ENCODE measurements at regions not wholly inside any gene's neighbourhood (a gene's known extent, or its start where the extent isn't known, plus 50 kb on each side); places are given as distances from the start of the nearest gene placed in this dataset.
A peak's percentile ranks its signal among the peaks of the same experiment; 100 is the strongest.
"Not testable (repeated sequence)": the region's sequence is repeated elsewhere in the genome, so short reads cannot be mapped to it uniquely, and the experiment has no call there.

DNA sequence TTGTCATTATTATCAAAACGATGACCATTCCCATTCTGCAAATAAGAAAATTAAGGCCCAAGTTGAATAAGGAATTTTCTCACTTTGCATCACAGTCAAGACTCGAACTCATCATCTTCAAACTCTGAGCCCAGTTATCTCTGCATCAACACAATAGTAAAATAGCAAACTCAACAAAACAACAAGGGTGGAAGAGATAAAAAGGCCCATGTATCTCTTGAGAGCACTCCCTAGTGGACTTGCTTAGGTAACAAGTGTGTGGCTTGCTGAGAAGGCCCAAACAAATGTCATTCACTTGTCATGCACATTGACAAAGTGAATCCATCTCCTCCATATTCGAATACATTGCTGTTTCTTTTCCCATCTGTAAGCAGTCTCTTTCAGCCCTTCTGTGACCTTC, 412.0 kb upstream of the MAF start:
- no peak for DNase-seq

DNA sequence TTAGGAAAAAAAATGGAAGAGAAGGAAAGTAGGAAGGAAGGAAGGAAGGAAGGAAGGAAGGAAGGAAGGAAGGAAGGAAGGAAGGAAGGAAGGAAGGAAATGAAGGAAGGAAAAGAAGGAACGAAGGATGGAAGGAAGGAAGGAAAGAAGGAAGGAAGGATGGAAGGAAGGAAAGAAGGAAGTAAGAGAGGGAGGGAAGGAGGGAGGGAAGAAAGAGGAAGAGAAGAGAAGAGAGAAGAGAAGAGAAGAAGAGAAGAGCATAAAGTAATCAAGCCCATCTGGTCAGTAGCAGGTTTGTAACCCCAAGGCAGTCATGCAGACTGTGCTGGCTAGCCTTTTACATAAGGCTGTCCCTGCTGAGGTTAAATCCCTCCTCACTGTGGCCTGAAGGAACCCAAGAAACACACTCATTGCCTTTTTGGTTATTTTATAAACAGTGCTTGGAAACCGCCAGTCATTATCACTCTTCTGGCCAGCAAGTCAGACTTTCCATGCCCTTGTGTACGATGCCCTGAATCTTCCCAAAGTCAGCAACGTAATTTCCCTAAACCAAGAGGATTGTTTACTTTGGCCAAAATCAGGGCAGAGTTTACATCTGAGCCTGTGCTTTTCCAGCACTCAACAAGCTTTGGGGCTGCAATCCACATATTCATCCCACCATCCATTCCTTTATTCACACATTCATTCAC, 409.6 kb upstream of the MAF start:
- no peak for DNase-seq

DNA sequence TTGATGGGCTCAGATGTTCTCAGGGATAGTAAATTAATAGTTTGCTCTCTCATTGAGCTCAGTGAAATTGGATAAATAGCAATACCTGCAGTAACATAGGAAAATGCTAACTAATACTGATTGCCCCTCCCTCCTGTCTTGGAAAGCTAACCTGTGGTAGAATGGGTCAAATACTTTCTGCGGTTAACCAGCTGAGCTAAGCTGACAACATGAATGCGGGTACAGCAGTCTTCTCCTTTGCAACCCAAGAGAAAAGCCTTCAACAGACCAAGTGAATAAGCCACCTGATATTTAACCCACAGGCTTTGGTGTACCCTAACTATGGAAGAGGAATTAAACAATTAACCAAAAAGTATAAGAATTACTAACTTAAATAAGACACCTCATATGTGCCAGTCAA, 408.3 kb upstream of the MAF start:
- DNase-seq, result no peak

DNA sequence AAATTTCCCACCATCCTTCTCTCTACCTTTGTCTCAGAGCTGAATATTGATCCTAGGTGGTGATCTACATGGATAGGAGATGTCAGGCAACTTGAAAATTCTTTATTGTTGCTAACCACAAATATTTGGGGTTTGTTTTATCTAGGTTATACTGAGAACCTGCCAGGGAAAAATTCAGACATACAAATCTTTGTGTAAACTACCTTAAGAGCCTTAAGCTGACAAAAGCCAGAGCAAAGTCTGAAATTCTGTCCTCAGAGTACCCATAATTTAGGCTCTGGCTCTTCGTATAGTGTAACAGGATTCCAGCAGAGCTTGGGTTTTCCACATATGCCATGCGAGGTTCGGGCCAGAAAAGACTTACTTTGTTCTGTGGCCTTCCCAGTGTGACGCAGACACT, 406.7 kb upstream of the MAF start:
- DNase-seq, result no peak

DNA sequence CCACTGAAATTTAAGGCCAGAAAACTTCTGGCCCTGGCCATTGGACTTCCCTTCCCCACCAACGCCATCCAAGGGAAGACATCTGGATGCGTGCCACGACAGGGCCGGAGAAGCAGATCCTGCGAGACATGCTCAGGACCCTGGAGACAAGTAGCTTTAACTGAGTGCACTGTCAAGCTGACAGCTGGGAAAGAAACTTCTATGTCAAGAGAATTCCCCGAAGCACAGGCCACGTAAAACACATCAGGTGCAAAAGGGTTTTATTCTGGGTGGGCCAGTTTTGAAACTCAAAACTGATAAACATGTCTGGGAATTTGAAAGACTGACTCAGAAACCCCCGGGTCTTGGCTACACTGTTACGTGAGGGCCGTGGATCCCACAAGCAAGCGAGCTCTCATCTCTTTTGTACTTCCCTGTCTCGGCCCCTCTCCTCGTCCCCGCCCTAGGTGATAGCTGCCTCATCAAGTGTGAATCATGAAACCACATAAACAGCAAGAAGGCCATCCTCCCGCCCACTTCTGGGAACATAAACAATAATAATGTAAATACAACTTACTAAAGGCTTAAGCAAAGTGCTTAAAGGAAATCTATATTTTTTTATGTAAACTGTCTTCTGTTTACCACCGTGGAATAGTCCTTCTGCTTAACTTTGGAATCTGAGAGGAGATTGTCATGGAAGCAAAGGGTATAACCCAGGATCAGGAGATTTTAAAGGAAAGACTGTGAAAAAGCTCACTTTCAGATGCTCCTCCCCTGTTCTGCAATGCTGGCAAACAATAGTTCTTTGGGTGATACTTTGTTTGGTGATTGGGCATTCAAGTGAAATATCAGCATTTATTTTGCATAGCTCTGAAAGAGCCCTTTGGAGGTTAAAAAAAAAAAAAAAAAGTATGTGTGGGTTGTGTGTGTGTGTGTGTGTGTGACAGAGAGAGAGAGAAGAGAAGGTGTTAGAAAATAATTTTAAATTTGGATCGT, 406.0 kb upstream of the MAF start:
- no peak for DNase-seq

DNA sequence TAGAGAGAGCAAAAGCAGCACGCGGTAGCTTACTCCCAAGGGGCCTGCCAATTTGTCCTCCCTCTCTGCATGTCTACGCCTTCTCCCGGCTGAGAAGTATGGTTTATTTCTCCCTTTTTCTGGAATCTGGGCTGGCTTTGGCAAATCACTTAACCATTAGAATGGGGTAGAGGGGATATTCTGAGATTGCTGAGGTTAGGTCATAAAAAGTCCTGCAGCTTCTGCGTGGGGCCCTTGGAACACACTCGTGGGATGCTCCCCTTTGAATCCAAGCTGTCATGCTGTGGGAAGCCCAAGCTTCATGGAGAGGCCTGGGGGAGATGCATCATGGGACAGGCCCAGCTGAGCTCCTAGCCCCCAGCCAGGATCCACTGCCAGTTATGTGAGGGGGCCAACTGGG, 403.6 kb upstream of the MAF start:
- DNase-seq, result no peak

DNA sequence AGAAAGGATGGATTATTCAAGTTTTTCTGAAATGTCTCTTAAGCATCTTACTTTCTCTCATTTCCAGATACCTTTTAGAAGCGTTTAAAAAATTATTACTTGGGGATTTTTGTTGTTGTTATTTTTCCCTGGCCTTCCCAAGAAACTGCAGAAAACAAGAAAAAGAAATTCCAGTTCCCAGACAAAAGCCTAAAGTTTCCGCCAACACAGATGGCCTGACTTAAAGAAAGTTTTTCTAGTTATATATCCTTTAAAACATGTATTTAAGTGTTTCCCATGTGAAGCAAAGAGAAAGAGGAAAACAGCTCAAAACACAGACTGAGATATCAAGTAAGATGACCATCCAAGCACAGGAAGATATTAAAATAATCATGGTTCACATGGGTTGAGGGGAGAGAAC, 401.7 kb upstream of the MAF start:
- DNase-seq, result no peak

DNA sequence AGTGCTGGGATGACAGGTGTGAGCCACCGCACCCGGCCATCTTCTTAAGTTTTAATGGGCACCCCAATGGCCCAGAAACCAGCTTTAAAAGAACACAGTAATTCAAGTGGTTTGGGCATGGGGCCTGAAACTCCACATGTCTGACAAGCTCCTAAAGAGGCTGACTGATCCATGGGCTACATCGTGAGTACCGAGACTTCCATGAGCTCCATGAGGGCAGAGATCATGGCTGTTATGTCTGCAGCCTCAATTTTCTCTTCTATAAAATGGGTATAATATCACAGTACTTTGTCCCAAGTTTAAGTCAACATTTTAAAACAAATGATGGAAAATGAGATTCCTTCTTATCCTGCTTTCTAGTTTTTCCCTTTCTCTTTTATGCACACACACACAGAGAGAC, 397.6 kb upstream of the MAF start:
- DNase-seq, result no peak

DNA sequence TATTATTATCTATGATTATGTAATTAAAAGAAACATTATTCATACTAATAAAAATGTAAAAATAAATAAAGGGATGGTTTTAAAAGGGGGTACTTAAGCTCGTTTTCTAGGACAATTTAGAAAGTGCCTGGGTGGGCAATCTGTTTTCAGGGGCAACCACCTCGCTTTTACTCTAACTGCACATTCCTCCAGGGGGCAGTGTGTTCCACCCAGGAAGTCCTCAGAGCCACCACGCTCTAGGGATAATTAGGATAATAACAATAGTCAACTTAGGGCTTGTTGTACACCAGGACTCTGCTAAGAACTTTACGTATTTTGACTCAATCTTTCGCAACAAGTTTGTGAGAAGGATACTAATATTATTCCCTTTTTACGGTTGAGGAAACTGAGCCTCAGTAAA, 396.7 kb upstream of the MAF start:
- no peak for DNase-seq

DNA sequence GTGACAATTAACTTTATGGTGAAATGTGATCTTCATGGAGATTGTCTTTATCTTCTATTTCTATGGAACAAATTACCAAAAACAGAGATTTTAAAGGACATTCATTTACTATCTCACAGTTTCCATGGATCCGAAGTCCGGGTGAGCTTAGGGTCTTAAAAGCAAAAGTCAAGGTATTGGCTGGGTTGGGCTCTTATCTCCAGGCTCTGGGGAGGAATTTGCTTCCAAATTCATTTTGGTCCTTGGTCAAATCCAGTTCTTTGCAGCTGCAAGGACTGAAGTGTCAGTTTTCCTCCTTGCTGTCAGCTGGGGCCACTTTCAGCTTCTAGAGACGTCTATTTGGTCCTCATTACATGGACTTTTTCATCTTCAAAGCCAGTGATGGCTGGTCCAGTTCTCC, 395.8 kb upstream of the MAF start:
- no peak for DNase-seq

DNA sequence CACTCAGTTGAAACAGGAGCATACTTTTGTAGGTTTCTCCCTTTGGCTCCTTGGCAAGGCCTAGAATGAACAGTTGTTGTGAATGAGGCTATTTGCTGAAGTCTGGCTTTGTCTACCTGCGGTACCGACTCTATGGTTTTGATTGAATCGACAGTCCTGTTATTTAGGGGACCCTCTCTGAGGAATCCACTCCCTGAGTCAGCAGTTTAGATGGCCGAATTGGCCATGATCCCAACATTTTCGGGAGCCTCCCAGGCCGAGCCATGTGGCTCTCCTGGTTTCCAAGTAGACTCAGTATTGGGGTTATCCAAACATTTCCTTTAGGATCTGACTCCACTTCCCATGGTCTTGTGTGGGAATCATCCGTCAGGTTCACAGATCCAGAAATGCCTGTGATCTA, 394.8 kb upstream of the MAF start:
- DNase-seq, result no peak

DNA sequence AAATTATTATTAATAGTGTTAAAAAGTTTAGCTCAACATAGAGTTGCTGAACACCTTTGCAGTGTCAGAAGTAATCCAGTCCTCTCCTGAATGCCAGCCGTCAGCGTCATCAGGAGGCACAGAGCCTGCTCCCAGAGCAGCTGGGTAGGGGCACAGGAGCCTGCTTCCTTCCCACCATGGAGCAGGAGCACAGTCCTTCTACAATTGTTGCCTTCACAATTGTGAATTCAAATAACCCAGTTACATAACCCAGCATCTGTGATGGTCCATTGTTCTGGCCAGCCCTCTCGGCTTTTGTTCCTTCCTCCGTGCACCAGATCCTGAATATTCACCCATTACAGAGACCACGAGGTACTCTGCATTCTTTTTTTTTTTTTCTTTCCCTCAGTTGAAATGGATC, 393.9 kb upstream of the MAF start:
- DNase-seq, result no peak

DNA sequence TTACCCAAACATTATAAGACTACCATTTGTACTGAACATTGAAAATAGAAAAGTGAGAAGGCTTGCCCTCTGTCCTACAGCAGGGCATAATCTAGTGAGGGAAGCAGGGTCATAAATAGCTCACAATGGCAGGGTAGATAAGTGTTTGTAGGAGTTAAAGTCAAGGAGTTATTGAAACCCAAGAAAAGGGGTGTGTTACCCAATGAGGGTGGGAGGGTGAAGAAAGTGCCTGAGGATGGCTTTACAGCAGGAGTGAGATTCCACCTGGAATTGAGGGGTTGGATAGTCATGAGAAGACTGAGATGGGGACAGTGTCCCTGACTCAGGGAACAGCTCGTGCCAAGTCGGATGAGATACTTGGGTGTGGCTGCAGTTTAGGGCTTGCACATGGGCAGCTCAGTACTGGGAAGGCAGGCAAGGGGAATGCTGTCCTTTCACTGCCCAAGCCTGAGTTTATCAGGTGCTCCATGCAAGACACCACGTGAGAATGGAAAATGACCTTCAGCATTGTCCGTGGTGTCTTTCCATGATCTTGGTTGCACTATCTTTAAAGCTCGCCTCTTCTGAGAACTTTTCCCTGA, 393.2 kb upstream of the MAF start:
- DNase-seq, result no peak

DNA sequence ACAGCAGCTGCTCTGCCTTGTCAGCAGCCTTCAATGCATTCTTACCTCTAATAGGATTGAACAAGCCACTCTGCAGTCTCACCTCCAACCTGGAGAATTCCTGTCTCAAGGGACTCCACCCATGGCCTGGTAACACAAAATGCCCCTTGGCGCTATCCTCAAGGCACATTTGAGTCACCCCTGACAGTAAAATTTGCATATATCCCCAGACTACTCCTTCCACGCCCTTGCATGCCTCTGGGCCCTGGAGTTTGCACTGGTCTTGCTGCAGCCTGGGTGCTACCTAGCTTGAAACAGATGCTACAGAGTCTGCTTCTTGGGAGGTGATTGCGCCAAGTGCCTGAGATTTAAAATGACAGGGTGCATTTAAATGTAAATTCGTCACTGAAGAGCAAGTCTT, 391.4 kb upstream of the MAF start:
- DNase-seq, result no peak

DNA sequence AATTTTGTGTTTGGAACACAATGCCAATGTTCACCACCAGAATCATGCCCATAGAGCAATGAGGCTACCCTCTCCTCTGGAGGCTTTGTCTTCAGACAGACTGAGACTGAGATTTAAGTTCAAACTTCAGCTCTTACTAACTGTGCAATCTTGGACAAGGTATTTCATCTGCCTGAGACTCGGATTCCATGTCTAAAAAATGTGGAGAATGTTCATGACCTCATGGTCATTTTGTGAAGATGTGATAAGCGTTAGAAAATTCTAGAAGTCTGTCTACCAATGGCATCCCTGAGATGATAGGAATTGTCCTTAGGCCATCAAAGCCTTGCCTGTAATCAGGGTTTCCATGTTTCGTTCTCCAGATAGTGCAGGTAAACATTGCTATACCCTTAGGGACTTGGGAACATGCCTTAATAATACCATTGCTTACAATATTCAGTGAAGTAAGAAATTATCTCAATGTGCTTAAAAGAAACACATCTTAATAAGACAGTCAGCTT, 388.2 kb upstream of the MAF start:
- DNase-seq, result no peak

DNA sequence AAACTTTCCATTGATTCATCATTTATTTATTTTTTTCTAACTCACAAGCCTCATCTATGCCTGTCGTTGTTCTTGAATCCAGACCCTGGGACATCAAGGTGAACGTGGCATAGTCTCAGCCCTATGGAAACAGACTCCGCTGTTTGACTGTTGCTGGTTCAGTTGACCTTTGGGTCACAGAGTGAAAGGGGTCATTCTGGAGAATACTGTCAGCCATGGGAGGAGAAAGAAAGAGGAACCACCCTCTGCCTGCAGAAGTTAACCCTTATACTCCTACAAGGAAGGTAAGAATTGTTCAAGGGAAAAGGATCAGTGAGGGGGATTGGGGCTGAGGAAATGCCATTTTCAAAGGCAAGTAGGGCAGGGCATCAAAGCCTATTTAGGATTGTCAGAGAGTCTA, 387.6 kb upstream of the MAF start:
- no peak for DNase-seq

DNA sequence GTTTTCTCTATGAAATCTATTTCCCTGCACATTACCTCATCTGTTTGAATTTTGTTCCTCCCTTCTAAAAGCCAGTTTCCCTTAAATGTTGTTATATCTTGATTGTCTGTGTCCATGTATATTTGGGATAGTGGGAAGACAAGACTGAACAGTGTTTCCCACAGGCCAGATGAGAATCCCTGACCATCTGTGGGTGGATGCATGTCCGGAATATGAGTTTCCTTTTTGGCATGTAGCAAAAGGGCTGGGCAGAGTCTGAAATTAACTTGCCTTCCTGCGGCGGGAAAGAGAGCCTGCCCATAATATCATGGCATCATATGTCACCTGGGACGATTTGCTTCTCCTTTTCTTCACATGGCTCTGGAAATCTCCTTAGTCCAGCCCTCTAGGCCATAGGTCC, 385.8 kb upstream of the MAF start:
- no peak for DNase-seq

DNA sequence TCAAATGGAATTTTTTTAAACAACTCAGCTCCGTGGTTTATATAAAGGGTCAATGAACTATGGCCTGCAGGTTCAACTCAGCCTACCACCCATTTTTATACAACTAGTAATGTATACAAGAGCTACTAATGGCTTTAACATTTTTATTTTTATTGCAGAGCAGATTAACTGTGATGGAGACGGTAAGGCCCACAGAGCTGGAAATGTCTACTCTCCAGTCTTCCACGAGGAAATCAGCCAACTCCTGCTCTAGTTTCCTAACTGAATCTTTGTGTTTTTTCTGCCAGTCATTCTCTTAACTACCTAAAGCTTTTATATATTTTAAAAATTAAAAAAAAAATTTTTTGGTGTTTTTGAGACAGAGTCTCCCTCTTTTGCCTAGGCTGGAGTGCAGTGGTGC, 385.1 kb upstream of the MAF start:
- DNase-seq, result peak; percentile 61 to 63

DNA sequence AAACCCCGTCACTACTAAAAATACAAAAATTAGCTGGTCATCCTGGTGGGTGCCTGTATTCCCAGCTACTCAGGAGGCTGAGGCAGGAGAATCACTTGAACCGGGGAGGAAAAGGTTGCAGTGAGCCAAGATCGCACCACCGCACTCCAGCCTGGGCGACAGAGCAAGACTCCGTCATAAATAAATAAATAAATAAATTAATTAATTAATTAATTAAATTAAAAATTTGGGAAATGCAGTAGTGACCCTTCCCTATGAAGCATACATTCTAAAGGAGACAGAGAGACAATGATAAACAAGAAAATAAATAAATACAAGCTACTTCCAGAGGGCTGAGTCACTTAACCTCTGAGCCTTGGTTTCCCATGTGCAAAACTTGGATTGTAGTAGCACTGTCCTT, 383.6 kb upstream of the MAF start:
- not testable (repeated sequence) for DNase-seq

DNA sequence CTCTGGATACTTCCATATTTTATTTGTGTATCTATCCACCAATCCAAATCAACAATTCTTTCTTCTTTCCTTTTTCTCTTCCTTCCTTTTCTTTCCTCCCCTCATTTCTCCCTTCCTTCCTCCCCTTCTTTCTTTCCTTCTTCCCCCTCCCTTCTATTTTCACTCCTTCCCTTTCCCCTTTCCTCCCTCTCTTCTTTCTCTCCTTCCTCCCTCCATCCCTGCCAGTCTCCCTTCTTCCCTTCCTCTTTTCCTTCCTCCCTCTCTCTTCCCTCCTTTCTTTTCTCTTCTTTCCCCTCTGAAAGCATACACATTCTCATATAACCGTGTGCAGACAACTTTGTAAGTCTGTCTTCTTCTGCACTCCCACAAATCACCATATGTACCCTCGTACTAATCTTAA, 382.3 kb upstream of the MAF start:
- no peak for DNase-seq

DNA sequence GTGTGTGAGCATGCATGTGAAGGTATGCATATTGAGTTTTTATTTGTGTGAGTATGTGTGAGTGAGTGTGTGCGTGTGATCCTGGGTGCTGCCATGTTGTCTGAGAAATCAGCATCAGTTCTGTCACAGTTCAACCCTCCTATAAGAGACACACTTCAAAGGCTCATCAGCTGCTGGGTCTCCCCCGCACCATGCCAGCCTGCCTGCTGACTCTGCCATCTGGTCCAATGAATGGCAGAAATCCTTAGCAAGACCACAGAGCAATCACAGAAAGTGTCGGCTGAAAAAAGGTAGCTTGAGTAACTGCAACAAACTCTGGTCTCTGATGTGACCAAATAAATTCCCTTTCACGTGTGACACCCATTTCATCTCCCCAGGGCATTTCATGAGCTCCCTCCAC, 381.8 kb upstream of the MAF start:
- no peak for DNase-seq

DNA sequence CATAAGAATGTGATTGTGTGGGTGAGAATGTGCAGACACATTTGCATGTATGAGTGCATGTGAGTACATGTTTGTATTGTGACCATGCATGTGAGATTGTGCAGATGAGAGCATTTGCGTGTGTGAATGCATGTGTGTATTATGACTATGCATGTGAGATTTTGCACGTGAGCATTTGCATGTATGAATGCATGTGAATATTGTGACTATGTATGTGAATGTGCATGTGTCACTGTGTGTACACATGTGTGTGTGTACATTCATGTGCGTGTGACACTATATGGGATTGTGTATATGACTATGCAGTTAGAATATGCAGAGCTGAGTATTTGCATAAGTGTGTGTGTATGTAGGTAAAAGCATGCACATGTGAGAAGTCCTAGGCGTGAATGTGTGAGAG, 381.3 kb upstream of the MAF start:
- DNase-seq, result no peak

Data from right lung (tissue), 2 donors.